Panc1 (cell line): ENCODE measurements at regions not wholly inside any gene's neighbourhood (a gene's known extent, or its start where the extent isn't known, plus 50 kb on each side); places are given as distances from the start of the nearest gene placed in this dataset.

Experiments used
- ATAC-seq: fragments of 200-7000 bp; cut with Tn5 transposase; 2 replicates; pipeline ENCODE4 v1.9.1; 2020; ENCODE audit warnings: mild to moderate bottlenecking, moderate library complexity
- BruUV-seq: library from RNA; stranded (reverse); fragments of 400-500 nt; replicated peaks from 2 replicates; lab custom pipeline; 2021; lab: Mats Ljungman, UMichigan
- CTCF ChIA-PET: fragments of 300-600 bp; sonication (Branson Sonifier 250); formaldehyde crosslinking; loops from one replicate; lab custom pipeline; 2022; ENCODE audit warnings: antibody characterized with exemption; lab: Charles Lee
- POLR2A ChIA-PET: fragments of 300-600 bp; sonication (Branson Sonifier 250); formaldehyde crosslinking; loops from one replicate; lab custom pipeline; 2022; ENCODE audit warnings: antibody characterized with exemption; lab: Charles Lee
- DNase-seq: peaks from one replicate; pipeline ENCODE4 v3.0.0-alpha.2; 2010; ENCODE audit warnings: low read depth, low spot score
- H3K27ac ChIP-seq: 2 replicates; pipeline ENCODE4 v1.5.1; 2011; ENCODE audit warnings: mild to moderate bottlenecking, low read length, inconsistent platforms
- H3K27me3 ChIP-seq: fragments of 200-500 bp; sonication (Bioruptor generic); 2 replicates; pipeline ENCODE4 v1.6.0; 2014; ENCODE audit warnings: low read length, inconsistent platforms; ENCODE audit not compliant: control insufficient read depth, insufficient read depth
- H3K36me3 ChIP-seq: fragments of 200-500 bp; sonication (Bioruptor generic); 2 replicates; pipeline ENCODE4 v1.5.1; 2014; ENCODE audit warnings: inconsistent platforms, mild to moderate bottlenecking, low read length, moderate library complexity; ENCODE audit not compliant: control insufficient read depth, insufficient read depth
- H3K4me1 ChIP-seq: 2 replicates; pipeline ENCODE4 v1.5.1; 2011; ENCODE audit warnings: inconsistent platforms, mild to moderate bottlenecking, low read length, moderate library complexity; ENCODE audit not compliant: control insufficient read depth, insufficient read depth
- H3K4me3 ChIP-seq, 2 experiments: 2 replicates each; pipeline ENCODE4 v1.5.1; 2011 to 2012; ENCODE audit warnings: low read depth in 2 of 2, low read length in 2 of 2, mild to moderate bottlenecking in 2 of 2, inconsistent platforms in 1 of 2, moderate library complexity in 1 of 2
- H3K9me3 ChIP-seq: fragments of 200-500 bp; sonication (Bioruptor generic); 2 replicates; pipeline ENCODE4 v1.5.1; 2014; ENCODE audit warnings: low read depth, mild to moderate bottlenecking, inconsistent platforms, low read length, moderate library complexity; ENCODE audit not compliant: control insufficient read depth, insufficient read depth
- CTCF ChIP-seq: fragments of 450-650 bp; IDR thresholded peaks from 2 replicates; pipeline ENCODE4 v1.5.1; 2017; ENCODE audit warnings: mild to moderate bottlenecking
- POLR2AphosphoS5 ChIP-seq: IDR thresholded peaks from 2 replicates; pipeline ENCODE4 v1.6.1; 2012; ENCODE audit warnings: mild to moderate bottlenecking, low read depth, low read length, moderate library complexity
- SIN3A ChIP-seq: IDR thresholded peaks from 2 replicates; pipeline ENCODE4 v1.6.1; 2012; ENCODE audit warnings: low read depth, mild to moderate bottlenecking, low read length, moderate library complexity, borderline replicate concordance; ENCODE audit not compliant: insufficient read depth
- TCF7L2 ChIP-seq: IDR thresholded peaks from 2 replicates; pipeline ENCODE4 v1.6.1; 2011; ENCODE audit warnings: mild to moderate bottlenecking, low read depth, low read length, inconsistent platforms
- in situ Hi-C: cut with HindIII; loops from 2 replicates; pipeline ENCODE4 v1.10.0; 2016; ENCODE audit warnings: low sequenced_read_pairs, low pct_unique_long_range_greater_than_20kb
- intact Hi-C: fragments of 100-400 bp; cut with micrococcal nuclease; formaldehyde crosslinking; loops from one replicate; pipeline ENCODE4 v1.10.0; 2022; ENCODE audit not compliant: unreplicated experiment
- TF ChIP-seq, protein P1 (sequence below), 2 experiments: IDR thresholded peaks; 2 replicates each; pipeline ENCODE4 v1.6.1; 2011 to 2012; ENCODE audit warnings: low read depth in 2 of 2, control low read depth in 1 of 2, low read length in 1 of 2, mild to moderate bottlenecking in 1 of 2, moderate library complexity in 1 of 2; ENCODE audit not compliant: insufficient read depth in 1 of 2

GRCh38 chr6:86453232-86453631, 484.1 kb upstream of the HTR1E start:
- ChIA-PET POLR2A (no interaction called here), CTCF (no interaction called here)
- in situ Hi-C loops: no loop called here

DNA sequence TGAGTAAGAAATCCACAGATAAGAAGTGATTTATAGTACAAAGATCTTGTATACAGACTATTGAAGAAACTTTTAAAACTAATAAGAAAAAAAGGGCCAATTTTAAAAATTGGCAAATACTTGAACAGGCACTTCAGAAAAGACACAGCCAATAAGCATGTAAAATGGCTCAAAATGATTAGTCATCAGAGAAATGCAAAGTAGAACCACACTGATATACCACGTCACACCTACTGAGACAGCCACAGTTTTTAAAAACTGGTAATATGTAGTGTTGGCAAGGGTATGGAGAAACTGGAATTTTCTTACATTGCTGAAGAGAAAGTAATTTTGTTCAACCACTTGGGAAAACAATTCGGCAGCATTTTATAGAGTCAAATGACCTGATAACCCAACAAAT, 488.9 kb upstream of the HTR1E start:
- no TSS peak for BruUV-seq
- Histone ChIP-seq H3K9me3 (0 out of 2 replicates have a peak, but pooled peaks cover 4% of the 10 kb centered on the region), H3K36me3 (no peaks in the 10 kb centered on the region; the same call in 1 of the 2 replicates), H3K4me3 (no peak overlapping the region), H3K4me1 (no peaks in the 10 kb centered on the region), H3K27me3 (no peaks in the 10 kb centered on the region), H3K27ac (no peak overlapping the region)
- in situ Hi-C loops: no loop called here
- intact Hi-C loops: no loop called here
- DNase-seq (no peak), ATAC-seq (no peak)
- ChIA-PET CTCF (no interaction called here), POLR2A (no interaction called here)
- TF ChIP-seq CTCF (no peak), POLR2AphosphoS5 (no peak), SIN3A (no peak), TCF7L2 (no peak)
- TF ChIP-seq, protein P1, sequence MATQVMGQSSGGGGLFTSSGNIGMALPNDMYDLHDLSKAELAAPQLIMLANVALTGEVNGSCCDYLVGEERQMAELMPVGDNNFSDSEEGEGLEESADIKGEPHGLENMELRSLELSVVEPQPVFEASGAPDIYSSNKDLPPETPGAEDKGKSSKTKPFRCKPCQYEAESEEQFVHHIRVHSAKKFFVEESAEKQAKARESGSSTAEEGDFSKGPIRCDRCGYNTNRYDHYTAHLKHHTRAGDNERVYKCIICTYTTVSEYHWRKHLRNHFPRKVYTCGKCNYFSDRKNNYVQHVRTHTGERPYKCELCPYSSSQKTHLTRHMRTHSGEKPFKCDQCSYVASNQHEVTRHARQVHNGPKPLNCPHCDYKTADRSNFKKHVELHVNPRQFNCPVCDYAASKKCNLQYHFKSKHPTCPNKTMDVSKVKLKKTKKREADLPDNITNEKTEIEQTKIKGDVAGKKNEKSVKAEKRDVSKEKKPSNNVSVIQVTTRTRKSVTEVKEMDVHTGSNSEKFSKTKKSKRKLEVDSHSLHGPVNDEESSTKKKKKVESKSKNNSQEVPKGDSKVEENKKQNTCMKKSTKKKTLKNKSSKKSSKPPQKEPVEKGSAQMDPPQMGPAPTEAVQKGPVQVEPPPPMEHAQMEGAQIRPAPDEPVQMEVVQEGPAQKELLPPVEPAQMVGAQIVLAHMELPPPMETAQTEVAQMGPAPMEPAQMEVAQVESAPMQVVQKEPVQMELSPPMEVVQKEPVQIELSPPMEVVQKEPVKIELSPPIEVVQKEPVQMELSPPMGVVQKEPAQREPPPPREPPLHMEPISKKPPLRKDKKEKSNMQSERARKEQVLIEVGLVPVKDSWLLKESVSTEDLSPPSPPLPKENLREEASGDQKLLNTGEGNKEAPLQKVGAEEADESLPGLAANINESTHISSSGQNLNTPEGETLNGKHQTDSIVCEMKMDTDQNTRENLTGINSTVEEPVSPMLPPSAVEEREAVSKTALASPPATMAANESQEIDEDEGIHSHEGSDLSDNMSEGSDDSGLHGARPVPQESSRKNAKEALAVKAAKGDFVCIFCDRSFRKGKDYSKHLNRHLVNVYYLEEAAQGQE (IDR thresholded peaks at IDR 0.05; ENCODE audit: insufficient read depth in 1 of 2, low read depth in 2 of 2, low read length in 1 of 2): no peak

More at GRCh38 chr6:86453232-86453631, 484.1 kb upstream of the HTR1E start:
- DNase-seq: no peak
- no peak for ATAC-seq
- no peaks in the 10 kb centered on the region for H3K27me3 ChIP-seq
- intact Hi-C loops: no loop called here
- BruUV-seq: no TSS peak
- TF ChIP-seq TCF7L2: no peak
- no peak for TF ChIP-seq POLR2AphosphoS5
- TF ChIP-seq, protein P1 (IDR thresholded peaks at IDR 0.05; ENCODE audit: insufficient read depth in 1 of 2, low read depth in 2 of 2, low read length in 1 of 2): no peak
- TF ChIP-seq SIN3A: no peak
- TF ChIP-seq CTCF: no peak
- H3K36me3 ChIP-seq: no peaks in the 10 kb centered on the region
- no peak overlapping the region for H3K4me3 ChIP-seq
- no peak overlapping the region for H3K27ac ChIP-seq
- H3K4me1 ChIP-seq: no peaks in the 10 kb centered on the region
- 0 out of 2 replicates have a peak, but pooled peaks cover 4% of the 10 kb centered on the region for H3K9me3 ChIP-seq
